OCI-LY3 (cell line): ENCODE measurements at regions not wholly inside any gene's neighbourhood (a gene's known extent, or its start where the extent isn't known, plus 50 kb on each side); places are given as distances from the start of the nearest gene placed in this dataset.

ENCODE experiments used
- CTCF ChIP-seq: fragments of 200-600, 300-600 bp; sonication (generic); IDR thresholded peaks from 2 replicates; pipeline ENCODE4 v1.5.1; 2014; ENCODE audit warnings: antibody characterized with exemption, low read length, low read depth
- EZH2phosphoT487 ChIP-seq: fragments of 200-600 bp; shearing (Covaris generic); IDR thresholded peaks from 2 replicates; pipeline ENCODE4 v1.6.1; 2018; ENCODE audit warnings: antibody characterized with exemption, mixed run types, low read depth

- TF ChIP-seq CTCF = no peak
- TF ChIP-seq EZH2phosphoT487 = no peak
These were observed 154.0 kb upstream of the MAF start for GRCh38 chr16:79754501-79754900.
